ENCODE measurements at regions not wholly inside any gene's neighbourhood (a gene's known extent, or its start where the extent isn't known, plus 50 kb on each side); places are given as distances from the start of the nearest gene placed in this dataset.
"Not testable (repeated sequence)": the region's sequence is repeated elsewhere in the genome, so short reads cannot be mapped to it uniquely, and the experiment has no call there.

GRCh38 chr18:59038295-59039039 is 101.2 kb upstream of the SEC11C start:
- no peak for DNase-seq (ENCODE audit: low read depth in 2 of 2)

GRCh38 chr18:59039040-59039320 is 100.7 kb upstream of the SEC11C start:
- not testable (repeated sequence) for DNase-seq (ENCODE audit: low read depth in 2 of 2)

GRCh38 chr18:59039449-59039848 is 100.2 kb upstream of the SEC11C start:
- DNase-seq (ENCODE audit: low read depth in 2 of 2): no peak

DNA sequence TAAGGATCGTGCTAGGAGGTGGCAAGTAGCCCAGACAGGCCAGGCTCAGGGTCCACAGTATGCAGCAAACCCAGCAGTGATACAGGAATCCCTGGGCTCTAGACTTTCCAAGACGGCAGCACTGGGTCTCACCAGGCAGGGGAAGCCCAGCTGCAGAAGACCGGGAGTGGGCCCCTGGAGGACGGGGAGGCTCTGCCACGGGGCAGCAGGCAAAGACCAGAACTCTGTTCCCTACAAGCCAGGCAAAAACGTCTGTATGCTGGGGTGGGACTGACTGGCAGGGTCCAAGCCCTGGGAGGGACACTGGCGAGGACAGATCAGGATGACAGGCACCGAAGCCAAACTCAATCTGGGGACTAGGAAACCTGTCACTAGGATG is 98.9 kb upstream of the SEC11C start:
- no peak for DNase-seq (ENCODE audit: low read depth in 2 of 2)

DNA sequence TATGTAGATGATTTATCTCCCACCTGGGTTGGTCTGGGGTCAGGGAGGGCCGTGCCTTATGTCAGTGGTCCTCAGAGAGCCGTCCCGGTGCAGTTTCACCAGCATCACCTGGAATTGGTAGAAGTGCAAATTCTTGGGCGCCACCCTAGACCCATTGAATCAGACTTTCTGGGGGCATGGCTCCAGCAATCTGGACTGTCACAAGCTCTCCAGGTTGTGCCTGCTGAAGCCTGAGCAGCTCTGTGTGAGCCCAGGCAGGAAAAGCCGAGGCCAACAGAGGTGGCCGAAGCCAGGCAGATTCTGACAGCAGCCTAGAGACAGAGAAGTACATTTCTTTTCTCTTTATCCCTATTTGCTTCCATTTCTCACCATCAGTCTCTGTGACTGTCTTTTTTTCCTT is 98.4 kb upstream of the SEC11C start:
- DNase-seq (ENCODE audit: low read depth in 2 of 2): no peak

GRCh38 chr18:59041819-59042815 is 97.6 kb upstream of the SEC11C start:
- no peak for DNase-seq (ENCODE audit: low read depth in 2 of 2)

- no peak for DNase-seq (ENCODE audit: low read depth in 2 of 2)
Measured at GRCh38 chr18:59044855-59045254, 94.8 kb upstream of the SEC11C start.

DNA sequence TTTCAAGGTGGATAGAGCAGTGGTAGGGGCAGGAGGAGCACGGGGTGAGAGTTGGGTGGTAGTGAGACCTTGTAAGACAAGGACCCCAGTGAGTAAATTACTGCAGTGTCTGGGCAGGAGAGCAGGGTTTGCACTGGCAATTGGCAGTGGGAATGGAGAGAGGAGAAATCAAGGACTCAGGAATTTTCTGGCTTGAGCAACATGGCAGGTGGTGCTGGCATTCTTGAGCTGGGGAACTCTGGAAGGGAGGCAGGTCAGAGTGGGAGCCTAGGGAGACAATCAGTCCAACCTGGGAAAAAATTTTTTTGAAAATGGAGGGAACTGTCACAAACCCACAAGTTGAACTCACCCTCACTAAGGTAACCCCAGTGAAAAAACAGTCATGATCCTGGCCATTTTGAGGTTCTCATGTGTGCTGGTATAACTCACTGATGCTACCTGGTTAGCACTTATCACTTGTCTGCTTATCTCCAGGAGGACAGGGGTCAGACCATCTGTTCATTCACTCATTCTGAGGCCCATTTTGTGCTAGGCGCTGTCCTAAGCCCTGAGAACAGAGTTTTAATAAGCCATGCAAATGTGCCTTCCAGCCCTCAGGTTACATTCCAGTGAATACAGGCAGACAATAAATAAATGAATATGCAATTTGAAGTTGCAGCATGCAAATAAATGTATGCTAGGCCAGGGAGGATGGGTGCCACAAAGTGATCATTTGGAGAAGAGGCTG is 92.2 kb upstream of the SEC11C start:
- no peak for DNase-seq (ENCODE audit: low read depth in 2 of 2)

DNA sequence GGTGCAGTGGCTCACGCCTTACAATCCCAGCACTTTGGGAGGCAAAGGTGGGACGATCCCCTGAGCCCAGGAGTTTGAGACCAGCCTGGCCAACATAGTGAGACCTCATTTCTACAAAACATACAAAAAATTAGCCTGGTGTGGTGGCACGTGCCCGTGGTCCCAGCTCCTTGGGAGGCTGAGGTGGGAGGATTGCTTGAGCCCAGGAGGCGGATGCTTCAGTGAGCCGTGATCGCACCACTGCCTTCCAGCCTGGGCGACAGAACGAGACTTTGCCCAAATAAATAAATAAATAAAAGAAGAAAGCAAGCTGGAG is 91.7 kb upstream of the SEC11C start:
- DNase-seq (ENCODE audit: low read depth in 2 of 2): no peak

DNA sequence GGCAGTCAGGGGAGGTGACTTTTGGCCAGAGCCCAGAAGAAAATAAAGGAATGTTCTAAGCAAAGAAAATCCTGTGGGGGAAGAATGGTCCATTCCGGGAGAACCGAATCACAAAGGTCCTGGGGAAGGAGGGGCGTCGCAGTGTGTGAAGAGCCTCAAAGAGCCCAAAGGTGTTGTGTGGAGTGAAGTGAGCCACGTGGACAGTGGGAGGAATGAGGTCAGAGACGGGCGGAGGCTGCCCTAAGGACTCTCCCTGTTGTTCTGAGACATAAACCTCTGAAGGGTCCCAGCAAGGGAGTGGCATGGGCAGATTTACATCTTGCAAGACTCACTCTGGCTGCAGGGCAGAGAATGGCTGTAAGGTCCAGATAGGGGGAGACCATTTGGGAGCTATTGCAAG is 91.3 kb upstream of the SEC11C start:
- DNase-seq (ENCODE audit: low read depth in 2 of 2): no peak

DNA sequence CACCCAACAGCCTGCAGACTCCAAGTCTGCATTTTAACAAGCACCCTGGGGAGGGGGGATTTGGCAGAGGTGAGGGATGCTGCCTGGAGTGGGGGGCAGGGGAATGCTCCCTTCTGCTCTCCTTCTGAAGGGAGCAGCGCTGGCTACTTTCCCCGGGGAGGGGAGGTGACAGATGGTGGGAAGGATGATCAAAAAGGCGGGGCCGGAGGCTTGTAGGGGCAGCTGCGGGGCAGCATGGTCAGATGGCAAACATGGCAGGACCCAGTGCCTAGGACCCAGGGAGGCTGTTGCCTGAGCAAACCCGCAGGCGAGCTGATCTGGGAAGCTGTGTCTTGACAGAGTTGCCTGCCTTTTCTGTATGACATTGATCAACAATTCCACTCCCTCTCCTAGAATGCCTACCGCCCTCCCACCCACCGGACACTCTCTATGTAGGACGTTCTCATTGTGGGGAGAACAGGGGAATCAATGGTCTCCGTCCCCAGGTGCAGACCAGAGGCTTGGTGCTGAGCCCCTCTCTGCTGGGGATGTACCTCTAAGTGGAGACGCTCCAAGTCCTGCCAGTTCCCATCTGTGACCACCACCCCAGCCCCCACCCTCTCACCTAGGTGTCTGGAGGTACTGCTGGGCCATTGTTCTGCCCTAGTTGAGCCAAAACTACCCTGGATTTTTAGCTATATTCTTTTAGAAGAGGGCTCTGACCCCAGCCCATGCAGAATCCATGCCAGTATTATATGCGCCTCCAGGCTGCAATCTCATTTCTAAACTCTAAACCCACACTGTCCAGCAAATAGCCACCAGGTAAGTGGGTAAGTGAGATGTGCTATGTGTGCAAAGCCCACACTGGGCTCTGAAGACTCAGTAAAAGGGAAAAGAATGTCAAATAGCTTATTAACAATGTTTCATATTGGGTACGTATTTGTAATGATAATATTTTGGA is 89.7 kb upstream of the SEC11C start:
- DNase-seq (ENCODE audit: low read depth in 2 of 2): no peak

GRCh38 chr18:59050661-59051057 is 89.0 kb upstream of the SEC11C start:
- no peak for DNase-seq (ENCODE audit: low read depth in 2 of 2)

GRCh38 chr18:59051470-59052165 is 88.1 kb upstream of the SEC11C start:
- DNase-seq (ENCODE audit: low read depth in 2 of 2): no peak

- no peak for DNase-seq (ENCODE audit: low read depth in 2 of 2)
Measured at GRCh38 chr18:59052965-59053820, 86.5 kb upstream of the SEC11C start.

DNA sequence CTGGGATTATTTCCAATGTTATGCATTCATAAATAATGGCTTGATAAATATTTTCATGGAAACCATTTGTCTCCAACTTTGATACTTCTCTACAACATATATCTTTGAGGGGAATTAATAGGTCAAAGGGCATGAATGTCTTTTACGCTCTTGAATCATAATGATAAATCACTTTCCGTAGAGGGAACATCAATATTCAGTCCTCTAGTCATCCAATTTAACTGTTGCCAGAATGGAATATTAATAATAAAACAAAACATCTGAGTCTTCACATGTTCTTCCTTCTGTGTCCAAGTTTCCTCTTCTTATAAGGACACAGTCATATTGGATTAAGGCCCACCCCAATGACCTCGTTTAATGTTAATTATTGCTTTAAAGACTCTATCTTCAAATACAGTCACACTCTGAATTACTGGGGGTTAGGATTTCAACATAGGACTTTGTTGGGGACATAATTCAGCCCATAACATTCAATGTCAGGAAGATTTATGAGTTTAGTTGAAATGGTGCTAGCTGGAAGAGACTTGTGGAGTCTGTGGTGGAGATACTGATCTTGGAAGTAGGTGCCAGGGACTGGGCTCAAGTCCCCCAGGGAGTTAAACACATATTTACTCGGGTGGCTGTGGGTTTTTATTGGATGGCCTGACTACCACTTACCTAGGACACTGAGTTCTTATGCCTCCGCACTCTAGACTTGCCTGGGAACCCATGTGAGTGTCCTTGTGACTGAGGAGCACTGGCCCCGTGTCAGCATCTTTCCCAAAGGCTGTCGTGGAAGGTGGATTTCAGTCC is 85.0 kb upstream of the SEC11C start:
- no peak for DNase-seq (ENCODE audit: low read depth in 2 of 2)

DNA sequence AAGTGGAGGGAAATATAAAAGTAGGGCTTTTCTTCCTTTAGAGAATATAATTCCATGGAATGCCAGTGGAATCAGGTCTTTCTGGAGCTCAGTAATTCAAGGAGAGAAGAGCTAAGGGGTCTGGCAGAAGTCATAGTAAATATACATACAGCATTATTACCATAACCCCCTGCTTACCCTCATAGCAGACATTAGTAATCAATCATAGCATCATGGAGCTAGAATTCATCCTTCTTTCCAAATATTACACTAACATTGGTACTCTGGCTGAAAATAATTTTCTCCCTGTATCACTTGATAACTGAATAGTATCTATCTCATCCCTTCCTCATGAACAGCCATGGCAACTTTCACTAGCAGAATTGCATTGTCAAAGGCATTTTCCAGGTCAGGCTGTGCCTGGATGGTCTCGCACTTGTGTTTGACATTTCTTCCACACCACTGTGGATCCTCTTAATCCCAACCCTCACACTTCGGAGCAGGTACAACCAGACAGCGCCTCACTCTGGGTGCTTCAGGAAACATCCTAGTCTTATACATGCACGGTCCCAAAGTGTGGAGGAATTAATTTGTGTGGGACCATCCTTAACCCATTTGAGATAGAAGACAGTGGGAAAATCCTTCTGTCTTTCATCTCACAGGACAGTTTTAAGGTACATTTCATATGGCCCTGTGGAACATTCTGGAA is 84.2 kb upstream of the SEC11C start:
- no peak for DNase-seq (ENCODE audit: low read depth in 2 of 2)

GRCh38 chr18:59056706-59057492 is 82.8 kb upstream of the SEC11C start:
- peak in 1 of 2 donors; percentile 31 for DNase-seq (ENCODE audit: low read depth in 2 of 2)

GRCh38 chr18:59057493-59057795 is 82.2 kb upstream of the SEC11C start:
- no peak for DNase-seq (ENCODE audit: low read depth in 2 of 2)
